HepG2 (cell line): ENCODE measurements at regions not wholly inside any gene's neighbourhood (a gene's known extent, or its start where the extent isn't known, plus 50 kb on each side); places are given as distances from the start of the nearest gene placed in this dataset.

ENCODE experiments used
- BRD4 ChIP-seq: sonication (generic); formaldehyde crosslinking; IDR thresholded peaks from 2 replicates; pipeline ENCODE4 v1.4.0; 2020; ENCODE audit warnings: missing genetic modification reagents
- FOXK2 ChIP-seq: fragments of 450-650 bp; IDR thresholded peaks from 2 replicates; pipeline ENCODE4 v1.6.1; 2016
- GPN1 ChIP-seq: sonication (generic); formaldehyde crosslinking; IDR thresholded peaks from 2 replicates; pipeline ENCODE4 v1.5.1; 2020; ENCODE audit warnings: missing genetic modification reagents, borderline replicate concordance
- MYPOP ChIP-seq: sonication (generic); formaldehyde crosslinking; IDR thresholded peaks from 2 replicates; pipeline ENCODE4 v1.8.1; 2023; ENCODE audit warnings: mild to moderate bottlenecking, moderate library complexity, missing genetic modification reagents
- NRL ChIP-seq: sonication (generic); formaldehyde crosslinking; IDR thresholded peaks from 2 replicates; pipeline ENCODE4 v1.5.0; 2020; ENCODE audit warnings: missing genetic modification reagents, mild to moderate bottlenecking, moderate library complexity, borderline replicate concordance
- PCBP1 ChIP-seq: fragments of 200-400 bp; formaldehyde crosslinking; IDR thresholded peaks from 2 replicates; pipeline ENCODE4 v1.6.1; 2017; ENCODE audit warnings: mild to moderate bottlenecking, low read depth, low read length, borderline replicate concordance
- PHF8 ChIP-seq: sonication (generic); formaldehyde crosslinking; IDR thresholded peaks from 2 replicates; pipeline ENCODE4 v1.5.0; 2020; ENCODE audit warnings: missing genetic modification reagents
- RELA ChIP-seq: sonication (generic); formaldehyde crosslinking; IDR thresholded peaks from 2 replicates; pipeline ENCODE4 v1.4.0; 2020; ENCODE audit warnings: missing genetic modification reagents
- SIX4 ChIP-seq: sonication (generic); formaldehyde crosslinking; IDR thresholded peaks from 2 replicates; pipeline ENCODE4 v1.4.0; 2020; ENCODE audit warnings: missing genetic modification reagents
- SMARCC2 ChIP-seq: fragments of 450-650 bp; IDR thresholded peaks from 2 replicates; pipeline ENCODE4 v1.6.1; 2017; ENCODE audit warnings: antibody characterized with exemption, mild to moderate bottlenecking
- SNAPC4 ChIP-seq: sonication (generic); formaldehyde crosslinking; IDR thresholded peaks from 2 replicates; pipeline ENCODE4 v1.4.0; 2020; ENCODE audit warnings: mild to moderate bottlenecking, missing genetic modification reagents
- THAP9 ChIP-seq: sonication (generic); formaldehyde crosslinking; IDR thresholded peaks from 2 replicates; pipeline ENCODE4; 2020; ENCODE audit warnings: missing genetic modification reagents, mild to moderate bottlenecking, borderline replicate concordance
- ZNF546 ChIP-seq: sonication (generic); formaldehyde crosslinking; conservative IDR thresholded peaks from 2 replicates; pipeline ENCODE4 v1.8.1; 2023; ENCODE audit warnings: mild to moderate bottlenecking, missing genetic modification reagents
- ZNF597 ChIP-seq: sonication (generic); formaldehyde crosslinking; IDR thresholded peaks from 2 replicates; pipeline ENCODE4 v1.5.0; 2020; ENCODE audit warnings: missing genetic modification reagents
- ZNF619 ChIP-seq: sonication (generic); formaldehyde crosslinking; IDR thresholded peaks from 2 replicates; pipeline ENCODE4 v1.4.0; 2020; ENCODE audit warnings: mild to moderate bottlenecking, missing genetic modification reagents
- ZUFSP ChIP-seq: sonication (generic); formaldehyde crosslinking; IDR thresholded peaks from 2 replicates; pipeline ENCODE4 v1.9.0; 2021; ENCODE audit warnings: missing genetic modification reagents, mild to moderate bottlenecking, borderline replicate concordance

GRCh38 chr4:92129408-92129994 is 174.3 kb upstream of the GRID2 start (continued):
- no peak for TF ChIP-seq ZUFSP (CRISPR knock-in tag)
- TF ChIP-seq NRL (CRISPR knock-in tag): no peak
- no peak for TF ChIP-seq ZNF597 (CRISPR knock-in tag)
- no peak for TF ChIP-seq GPN1 (CRISPR knock-in tag)
- TF ChIP-seq ZNF619 (CRISPR knock-in tag): no peak
- no peak for TF ChIP-seq ZNF546
- TF ChIP-seq THAP9 (CRISPR knock-in tag): no peak
- no peak for TF ChIP-seq BRD4 (CRISPR knock-in tag)
- TF ChIP-seq SNAPC4 (CRISPR knock-in tag): no peak
- no peak for TF ChIP-seq PCBP1
- TF ChIP-seq FOXK2: no peak
- no peak for TF ChIP-seq SMARCC2
- no peak for TF ChIP-seq PHF8 (CRISPR knock-in tag)
- TF ChIP-seq SIX4 (CRISPR knock-in tag): no peak
- TF ChIP-seq RELA: no peak
- no peak for TF ChIP-seq MYPOP
